Fibroblast of lung (primary cell): ENCODE measurements at regions not wholly inside any gene's neighbourhood (a gene's known extent, or its start where the extent isn't known, plus 50 kb on each side); places are given as distances from the start of the nearest gene placed in this dataset.

ENCODE experiments used
- CTCF ChIP-seq, 2 donors: IDR thresholded peaks in 1 of 2; conservative IDR thresholded peaks in 1 of 2; 1 replicate in 1 of 2; 2 replicates in 1 of 2; pipeline ENCODE4 v1.5.1; 2011 to 2012; ENCODE audit warnings: low read length in 2 of 2, control low read depth in 1 of 2, inconsistent platforms in 1 of 2, low read depth in 1 of 2, mild to moderate bottlenecking in 1 of 2
- EZH2 ChIP-seq: IDR thresholded peaks from 2 replicates; pipeline ENCODE4 v1.5.1; 2012; ENCODE audit warnings: low read length, control low read depth, mild to moderate bottlenecking; ENCODE audit errors: missing control alignments

DNA sequence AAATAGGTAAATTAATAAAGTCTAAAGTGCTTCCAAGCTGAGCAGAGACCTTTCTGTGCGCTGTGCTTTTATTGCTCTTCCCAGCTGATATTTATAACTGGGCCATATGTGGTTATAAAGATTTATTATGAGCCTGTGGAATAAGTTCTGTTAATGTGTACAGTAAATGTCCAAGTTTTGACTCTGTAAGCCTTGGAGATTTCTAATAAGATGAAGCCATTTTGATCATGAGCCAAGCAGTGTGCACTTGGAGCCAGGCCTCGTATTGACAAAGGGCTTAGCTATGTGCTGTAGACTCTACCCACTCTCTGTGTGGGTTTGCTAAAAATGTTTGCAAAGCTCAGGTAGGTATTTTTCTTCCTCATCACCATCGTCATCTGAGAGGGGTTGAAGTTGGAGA, 361.1 kb downstream of the FOXA2 start:
- TF ChIP-seq CTCF (conservative IDR thresholded peaks at IDR 0.05 in 1 of 2, IDR thresholded peaks at IDR 0.05 in 1 of 2; ENCODE audit: low read depth in 1 of 2, low read length in 2 of 2) = no peak
- no peak for TF ChIP-seq EZH2
